ENCODE measurements at regions not wholly inside any gene's neighbourhood (a gene's known extent, or its start where the extent isn't known, plus 50 kb on each side); places are given as distances from the start of the nearest gene placed in this dataset.

DNA sequence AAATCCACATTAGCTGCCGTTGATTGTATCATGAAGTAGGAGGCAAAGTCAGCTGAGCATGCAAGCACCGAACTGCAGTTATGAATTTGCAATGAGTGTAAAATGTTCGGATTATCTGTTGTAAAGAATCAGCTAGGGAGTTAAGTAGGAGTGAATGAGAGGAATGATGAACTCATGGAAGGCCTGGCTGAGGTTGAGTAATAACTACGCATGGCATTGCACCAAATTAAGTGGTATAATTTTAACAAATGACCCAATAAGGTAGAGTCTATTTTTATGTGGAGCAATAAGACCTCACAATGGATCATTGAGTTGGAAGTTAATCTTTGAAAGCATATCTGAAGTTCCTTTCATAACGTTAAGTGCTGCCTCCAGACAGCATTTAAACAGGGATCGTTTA lies 288.2 kb upstream of the CHST9 start:
- no peak for DNase-seq (ENCODE audit: low spot score)

DNA sequence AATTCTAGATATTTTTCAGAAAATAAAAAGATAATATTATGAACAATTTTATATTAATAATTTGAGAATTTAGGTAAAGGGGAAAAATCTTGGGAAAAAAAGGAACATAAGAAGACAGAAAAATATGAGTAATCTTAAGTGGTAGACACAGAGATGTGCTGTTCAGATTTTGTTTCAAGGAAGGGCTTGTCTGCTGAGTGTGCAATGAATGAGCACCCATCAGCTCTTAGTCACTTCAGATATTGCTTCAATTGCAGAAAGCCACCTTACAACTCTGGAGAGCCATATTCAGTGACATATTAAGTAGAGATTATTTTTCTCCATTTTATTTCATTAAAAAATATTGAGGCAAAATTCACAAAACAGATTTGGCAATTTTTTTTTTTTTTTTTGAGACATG lies 282.0 kb upstream of the CHST9 start:
- DNase-seq (ENCODE audit: low spot score), result no peak

DNA sequence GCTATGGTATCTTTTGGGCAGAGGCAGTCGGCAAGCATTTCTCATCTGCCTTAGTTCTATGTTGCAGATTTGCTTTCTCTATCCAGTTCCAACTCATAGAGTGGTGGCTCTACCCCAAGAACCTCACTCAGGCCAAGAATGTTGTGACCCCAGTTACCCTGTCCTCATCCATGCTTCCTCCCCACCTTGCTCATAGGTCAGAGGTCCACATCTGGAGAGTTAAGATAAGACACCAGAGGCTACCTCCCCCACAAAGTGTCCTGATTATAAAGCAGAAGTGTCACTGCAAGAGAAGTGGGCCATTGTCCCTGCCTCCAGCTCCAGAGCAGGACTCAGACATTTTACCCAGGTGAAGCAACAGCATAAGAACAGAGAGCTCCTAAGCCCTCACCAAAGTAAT lies 276.8 kb upstream of the CHST9 start:
- no peak for DNase-seq (ENCODE audit: low spot score)

DNA sequence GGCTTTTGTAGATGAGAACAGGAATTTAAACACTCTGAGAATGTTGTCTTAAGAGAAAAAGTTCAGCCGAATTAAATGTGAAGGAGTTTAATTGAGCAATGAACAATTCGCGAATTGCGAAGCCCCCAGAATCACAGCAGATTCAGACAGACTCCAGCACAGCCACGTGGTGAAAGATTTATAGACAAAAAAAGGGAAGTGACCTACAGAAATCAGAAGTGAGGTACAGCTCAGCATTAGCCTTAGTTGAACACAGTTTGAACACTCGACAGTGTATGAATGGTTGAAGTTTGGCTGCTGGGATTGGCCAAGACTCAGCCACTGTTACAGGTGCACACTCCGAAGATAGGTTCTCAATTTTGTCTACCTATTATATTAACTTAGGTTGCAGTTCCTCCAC lies 264.0 kb upstream of the CHST9 start:
- DNase-seq (ENCODE audit: low spot score), result no peak

DNA sequence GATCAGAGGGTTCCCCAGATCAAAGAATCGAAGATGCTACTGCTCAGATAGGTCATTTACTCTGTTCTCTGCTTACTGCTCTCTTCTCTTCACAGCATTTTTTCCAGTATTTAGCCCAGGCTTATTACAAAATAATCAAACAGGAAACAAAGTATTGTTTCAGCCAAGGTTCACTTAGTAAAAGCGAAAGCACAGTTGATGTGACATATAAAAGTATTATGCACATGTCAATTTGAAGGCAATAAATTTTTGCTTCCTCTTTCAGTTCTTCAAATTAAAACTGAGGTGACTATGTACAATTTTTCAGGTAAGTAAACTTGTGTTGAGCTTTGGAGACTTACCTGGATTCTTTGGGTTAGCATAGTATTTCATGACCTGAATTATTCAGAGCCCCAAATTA lies 262.8 kb upstream of the CHST9 start:
- no peak for DNase-seq (ENCODE audit: low spot score)

DNA sequence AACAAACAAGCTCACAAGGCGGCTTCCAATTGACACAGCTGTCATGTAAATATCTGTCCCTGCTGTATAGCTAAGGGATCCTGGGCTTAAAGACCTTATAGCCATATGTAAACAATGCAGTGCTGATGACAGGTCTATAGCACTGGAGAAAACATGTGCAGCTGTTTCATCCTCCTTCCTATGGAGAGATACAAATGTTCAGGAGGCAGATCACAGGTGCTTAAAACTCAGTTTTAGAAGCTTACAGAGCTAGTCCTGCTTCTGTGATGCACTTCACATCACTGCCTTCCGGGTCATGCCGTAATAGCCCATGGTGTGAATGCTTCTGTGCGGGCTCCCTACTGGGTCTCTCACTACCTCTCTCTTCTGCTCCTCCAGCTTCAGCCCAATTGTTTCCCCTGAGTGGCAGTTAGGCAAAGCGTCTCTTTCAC lies 262.4 kb upstream of the CHST9 start:
- DNase-seq (ENCODE audit: low spot score), result no peak

DNA sequence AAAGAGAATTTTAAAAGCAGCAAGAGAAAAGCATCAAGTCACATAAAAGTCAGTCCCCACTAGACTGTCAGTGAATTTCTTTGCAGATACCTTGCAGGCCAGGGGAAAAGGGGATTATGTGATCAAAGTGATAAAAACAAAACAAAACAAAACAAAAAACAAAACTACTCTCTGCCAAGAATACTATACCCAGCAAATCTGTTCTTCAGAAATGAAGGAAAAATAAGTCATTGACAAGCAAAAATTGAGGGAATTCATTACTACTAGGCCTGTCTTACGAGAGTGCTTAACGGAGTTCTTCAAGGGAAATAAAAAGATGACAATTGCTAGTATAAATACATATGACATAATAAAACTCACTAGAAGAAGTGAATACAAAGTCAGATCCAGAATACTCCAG lies 245.5 kb upstream of the CHST9 start:
- DNase-seq (ENCODE audit: low spot score), result no peak

DNA sequence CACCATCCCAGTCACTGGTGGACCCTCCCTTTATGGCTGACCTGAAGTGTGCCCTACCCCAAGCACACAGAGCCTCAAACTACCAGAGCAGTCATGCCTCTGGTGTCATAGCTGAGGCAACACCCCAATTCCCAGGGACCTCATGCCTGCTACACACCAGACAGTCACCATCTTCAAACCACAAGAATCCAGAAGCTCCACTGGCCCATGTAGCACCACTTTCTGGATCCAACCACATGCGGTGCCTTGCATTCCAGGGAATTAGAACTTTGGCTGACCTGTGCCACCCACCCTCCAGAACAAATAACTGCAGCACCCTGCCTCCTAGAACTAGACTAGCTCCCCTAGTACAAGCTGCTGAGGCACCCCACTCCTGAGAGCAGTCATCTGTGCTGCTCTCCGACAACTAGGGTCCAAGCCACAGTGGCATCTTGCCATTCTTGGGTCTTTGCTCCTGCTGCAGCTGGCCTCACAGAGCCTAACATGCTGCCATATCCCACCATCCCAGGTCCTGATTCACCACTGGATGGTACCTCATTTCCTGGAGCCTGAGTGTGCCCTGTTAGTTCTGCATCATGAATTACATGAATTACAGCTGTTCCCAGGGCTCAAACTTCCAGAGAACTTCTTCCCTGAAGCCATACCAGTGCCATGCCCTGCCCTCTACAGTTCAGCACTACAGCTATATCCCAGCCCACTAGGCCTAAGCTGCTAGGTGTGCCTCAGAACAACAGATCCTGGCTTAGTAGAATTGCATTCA lies 243.8 kb upstream of the CHST9 start:
- DNase-seq (ENCODE audit: low spot score), result no peak

DNA sequence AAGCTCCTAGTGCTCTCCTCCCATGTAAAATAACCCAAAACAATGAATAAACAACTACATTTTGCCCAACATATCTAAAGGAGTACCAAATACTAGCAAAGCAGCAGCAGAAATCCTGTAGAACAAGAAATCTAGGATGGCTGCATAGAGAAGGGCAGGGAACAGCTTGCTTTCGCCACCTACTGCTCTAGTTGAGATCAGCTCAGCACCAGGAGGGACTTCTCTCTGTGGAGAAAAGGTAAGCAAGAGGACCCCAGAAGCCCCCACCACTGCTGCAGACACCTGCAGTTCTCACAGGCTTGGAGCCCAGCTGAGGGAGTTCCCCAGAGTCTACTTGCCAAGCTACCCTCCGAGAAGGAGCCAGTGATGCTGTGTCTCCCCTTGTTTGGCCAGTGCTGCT lies 243.0 kb upstream of the CHST9 start:
- no peak for DNase-seq (ENCODE audit: low spot score)

DNA sequence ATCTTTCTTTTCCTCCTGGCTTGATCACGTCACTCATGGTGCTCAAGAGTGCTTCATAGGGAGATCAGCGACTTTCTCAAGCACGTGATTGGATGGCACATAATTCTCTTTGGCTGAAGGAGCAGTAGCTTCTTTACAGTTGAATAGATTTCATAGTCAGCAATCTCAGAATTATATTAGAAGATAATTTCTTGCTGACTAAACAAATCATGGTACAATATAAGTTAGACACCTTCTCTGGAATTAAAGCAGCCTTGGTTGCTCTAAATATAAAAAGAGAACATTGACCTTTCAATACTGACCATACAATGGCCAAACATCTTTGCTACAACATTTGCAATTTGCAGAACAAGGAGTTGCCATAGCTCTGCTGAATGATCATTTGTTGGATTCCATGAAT lies 238.5 kb upstream of the CHST9 start:
- DNase-seq (ENCODE audit: low spot score), result no peak

DNA sequence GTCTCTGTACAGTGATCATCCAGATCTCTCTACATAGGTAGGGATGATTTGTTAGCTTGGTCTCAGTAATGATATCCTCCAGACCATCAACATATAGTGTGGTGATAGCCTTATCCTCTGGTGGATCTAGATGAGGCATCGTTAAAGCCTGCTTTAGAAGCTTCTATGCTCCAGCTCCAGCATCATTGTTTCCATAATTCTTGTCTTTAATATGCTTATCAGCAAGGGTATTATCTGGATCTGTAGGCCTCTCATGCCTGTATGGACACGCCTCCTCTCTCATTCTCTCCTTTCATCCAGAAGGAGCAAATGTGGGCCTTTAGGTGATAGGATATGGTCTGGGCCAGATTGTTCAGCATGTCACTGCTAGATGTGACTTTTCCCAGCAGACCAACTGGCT lies 234.5 kb upstream of the CHST9 start:
- DNase-seq (ENCODE audit: low spot score), result no peak

DNA sequence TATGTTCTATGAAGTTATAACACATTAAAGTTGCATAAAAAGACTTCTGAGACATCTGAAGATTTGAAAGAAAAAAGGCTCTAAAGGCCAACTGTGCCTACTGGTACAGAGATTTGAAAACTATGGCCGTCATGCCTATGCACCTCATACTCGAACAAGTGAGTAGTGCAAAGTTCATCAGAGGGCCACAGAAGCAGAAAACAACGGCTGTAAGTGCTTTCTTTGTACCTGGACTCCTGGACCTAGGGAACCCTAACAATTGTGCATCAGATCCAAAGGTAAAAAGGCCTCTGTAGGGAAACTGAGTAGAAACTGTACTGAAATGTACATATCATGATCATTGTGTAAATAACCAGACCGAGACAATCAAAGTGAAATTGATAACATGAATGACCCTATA lies 230.4 kb upstream of the CHST9 start:
- no peak for DNase-seq (ENCODE audit: low spot score)

DNA sequence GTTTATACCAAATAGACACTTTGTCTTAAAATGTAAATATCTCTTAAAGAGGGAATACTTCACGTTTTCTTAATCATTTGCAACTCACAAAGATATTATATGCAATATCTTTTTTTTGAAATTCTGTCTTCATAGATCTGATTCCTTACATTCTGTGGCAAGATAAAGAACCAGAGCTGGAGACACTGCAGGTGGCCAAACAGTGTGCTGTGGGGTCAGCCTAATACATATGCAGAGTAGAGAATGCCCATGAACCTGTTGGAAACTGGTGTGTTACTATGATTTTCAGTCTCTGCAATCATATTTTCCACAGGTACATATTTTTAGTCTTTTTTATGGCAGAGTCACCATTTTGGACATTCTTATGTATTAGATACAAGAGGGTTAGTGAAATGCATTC lies 229.6 kb upstream of the CHST9 start:
- DNase-seq (ENCODE audit: low spot score), result no peak

DNA sequence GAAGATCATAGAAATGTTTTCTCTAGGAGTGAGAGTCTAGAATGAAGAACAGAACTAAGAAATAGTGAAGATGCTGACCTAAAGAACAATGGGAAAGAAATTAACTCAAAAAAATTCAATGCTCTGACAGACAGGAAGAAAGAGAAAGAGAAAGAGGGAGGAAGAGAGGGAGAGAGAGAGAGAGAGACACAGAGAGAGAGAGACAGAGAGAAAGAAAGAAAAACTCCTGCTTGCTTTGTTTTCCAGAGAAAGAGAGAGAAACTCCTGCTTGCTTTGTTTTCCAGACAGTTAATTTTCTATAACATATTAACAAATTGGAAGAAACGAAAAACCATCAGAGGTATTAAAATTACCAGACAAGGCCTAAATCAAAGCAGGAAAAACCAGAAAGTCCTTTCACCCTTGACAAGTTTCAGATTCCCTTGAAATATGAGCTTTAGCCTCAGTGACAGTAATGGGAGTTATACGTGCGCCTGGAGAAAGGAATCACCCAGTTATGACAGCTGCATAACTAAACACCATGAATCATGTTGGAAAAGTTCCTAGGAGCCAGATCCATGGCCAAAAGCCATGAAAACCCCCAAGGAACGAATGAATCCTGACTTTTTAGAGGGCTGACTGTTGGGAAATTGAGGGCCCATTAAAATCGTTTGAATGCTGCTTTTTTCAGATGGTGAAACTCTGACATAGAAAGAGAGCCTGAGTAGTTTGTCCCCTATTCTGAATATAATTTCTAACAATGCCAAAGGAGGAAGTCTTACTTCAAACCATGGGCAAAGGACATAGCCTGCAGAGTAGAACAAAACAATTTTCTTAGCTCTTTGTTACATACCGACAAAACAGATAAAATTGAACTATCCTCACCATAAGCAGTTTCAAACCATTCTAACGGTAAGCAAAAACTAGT lies 228.6 kb upstream of the CHST9 start:
- peak; percentile 8 for DNase-seq (ENCODE audit: low spot score)

DNA sequence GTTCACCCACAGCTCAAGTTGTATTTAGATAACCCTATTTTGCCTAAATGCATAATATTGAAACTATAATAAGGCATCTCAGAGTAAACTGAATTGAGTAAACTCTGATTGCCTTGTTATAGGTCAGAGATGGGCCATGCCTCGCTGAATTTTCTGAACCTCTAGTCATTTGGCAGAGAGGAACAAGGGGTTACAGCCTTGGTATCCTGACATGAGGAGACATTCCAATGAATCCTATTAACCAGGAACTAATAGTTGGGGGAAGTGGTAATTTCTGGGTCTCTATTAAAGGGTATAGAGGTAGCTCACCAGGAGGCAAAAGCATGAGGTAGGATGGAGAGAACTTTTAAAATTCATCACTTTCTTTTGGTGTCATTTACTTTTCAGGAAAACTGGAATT lies 227.4 kb upstream of the CHST9 start:
- no peak for DNase-seq (ENCODE audit: low spot score)

DNA sequence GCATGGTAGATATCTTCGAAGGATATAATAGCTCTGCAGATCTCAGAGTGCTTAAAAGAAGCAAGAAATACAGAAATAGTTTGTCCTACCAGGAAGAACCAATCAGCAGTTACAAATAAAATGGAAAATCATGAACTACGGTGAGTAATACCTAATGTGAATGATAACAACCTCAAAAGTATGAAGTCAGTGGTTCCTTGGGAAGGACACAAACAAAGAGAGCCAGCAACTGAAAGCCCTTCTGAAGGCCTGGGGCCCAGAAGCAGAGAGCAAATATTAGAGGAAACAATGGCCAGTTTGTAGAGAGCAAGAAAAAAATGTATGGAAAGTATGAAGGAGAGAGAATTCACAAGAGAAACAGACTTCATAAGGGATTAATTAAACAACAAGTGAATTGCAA lies 226.8 kb upstream of the CHST9 start:
- peak; percentile 19 for DNase-seq (ENCODE audit: low spot score)

DNA sequence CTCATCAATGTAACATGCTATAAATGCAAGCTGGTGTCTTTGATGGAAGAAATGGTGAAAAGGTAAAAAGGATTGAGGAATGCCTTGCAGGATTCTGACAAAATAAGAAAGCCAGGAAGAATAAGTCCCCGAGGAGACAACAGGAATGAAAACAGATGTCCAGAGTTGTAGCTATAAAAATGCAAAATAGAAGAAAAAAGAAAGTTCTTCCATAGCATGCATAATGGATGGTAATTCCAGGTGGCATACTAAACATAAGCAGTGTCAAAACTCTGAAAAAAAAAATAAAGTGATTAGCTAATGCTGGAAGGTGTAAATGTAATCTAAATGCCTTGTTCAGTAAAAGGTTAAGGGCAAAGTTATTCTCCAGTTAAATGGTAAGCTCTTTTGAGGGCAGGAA lies 225.9 kb upstream of the CHST9 start:
- no peak for DNase-seq (ENCODE audit: low spot score)

DNA sequence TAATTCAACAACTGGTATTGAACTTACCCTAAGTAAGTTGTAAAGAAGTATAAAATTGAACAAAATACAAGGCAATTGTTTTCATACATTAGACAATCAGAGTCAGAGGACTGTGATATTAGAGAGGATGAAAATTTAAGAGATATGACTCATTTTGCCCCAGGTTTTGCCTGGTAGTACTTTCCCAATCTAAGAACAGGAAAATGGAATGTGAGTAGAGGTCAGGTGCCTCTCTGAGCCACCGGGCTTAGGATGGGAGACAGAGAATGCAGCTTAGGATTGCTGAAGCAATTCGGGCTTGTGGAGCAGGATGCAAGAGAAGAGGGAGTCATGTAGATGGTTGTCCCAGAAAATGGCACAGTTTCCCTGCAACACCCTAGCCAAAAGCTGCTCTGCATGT lies 219.7 kb upstream of the CHST9 start:
- no peak for DNase-seq (ENCODE audit: low spot score)

DNA sequence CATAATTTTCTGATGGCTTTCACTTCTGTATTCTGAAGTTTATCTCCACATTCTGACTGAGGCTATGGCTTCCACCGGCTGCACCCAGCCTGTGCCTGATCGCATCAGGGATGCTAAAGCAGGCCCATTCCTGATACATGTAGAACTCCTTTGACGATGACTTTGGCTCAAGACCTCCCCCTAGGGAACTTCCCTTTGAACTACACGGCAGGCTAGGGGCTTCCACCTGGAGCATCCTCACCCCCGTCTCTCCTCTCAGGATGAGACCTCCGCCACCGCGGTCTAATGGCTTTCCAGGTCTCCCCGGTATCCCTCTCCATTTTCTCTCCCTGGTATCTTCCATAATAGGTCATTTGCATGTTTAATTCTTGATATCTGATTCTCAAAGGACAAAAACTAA lies 214.9 kb upstream of the CHST9 start:
- DNase-seq (ENCODE audit: low spot score), result no peak

DNA sequence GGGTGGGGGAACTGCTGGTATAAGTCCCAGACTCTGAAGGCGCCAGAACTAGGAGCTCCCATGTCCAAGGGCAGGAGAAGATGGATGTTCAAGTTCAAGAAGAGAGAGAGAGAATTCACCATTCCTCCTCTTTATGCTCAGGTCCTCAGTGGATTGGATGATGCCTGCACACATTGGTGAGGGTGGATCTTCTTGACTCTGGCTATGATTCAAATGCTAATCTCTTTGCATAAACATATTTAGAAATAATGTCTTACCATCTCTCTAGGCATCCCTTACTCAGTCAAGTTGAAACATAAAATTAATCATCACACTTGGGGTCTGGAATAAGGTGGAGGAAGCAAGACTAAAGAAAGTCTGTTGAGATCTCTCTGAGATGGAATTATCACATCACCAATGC lies 210.6 kb upstream of the CHST9 start:
- DNase-seq (ENCODE audit: low spot score), result no peak

DNA sequence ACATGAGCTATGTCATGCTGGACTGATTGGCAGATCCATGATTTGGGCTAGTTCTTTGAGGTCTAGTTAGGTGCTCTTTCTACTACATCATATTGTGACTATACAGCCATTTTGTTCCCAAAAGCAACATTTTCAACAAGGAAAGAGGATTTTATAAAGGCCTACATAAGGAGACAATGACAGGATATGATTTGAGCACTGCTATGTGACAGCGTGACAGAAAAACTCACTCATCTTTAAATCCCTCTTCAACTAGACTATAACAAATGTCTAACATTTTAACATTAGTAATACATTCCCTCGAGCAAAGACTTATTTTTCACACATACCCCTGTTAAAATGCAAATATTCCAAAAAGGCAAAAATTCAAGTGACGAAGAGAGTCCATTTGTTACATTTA lies 209.6 kb upstream of the CHST9 start:
- DNase-seq (ENCODE audit: low spot score), result no peak

DNA sequence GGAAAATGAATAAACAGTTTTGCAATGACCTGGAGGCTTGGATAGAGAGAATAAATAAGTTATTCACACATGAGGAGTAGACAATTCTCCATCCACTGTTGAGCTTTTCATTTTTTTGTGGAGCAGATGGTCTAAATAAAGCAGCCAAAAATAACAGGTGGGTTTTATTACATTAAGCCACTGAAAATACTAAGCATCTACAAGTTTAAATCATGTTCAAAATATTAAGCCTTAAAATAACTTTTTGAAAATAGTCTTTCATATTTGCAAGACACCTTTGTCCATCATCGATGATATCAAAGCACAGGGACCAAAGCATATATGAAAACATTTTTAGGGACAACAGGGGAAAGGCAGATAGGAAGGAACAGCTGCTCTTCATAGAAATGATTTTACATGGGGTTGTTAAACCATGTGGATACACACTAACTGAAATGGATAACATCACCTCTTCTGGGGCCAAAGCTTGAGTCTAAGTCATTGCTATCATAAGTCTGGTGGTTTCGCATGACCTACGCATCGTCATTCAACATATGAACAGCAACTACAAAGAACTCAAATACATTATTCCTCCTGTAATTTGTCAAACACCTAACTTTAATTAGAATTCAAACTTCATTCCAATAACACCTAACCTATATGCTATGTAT lies 197.6 kb upstream of the CHST9 start:
- no peak for DNase-seq (ENCODE audit: low spot score)
